CD4-positive, CD25-positive, alpha-beta regulatory T cell (primary cell): ENCODE measurements at regions not wholly inside any gene's neighbourhood (a gene's known extent, or its start where the extent isn't known, plus 50 kb on each side); places are given as distances from the start of the nearest gene placed in this dataset.

Experiments used
- ATAC-seq, 2 donors: fragments of 150-1000 bp; cut with Tn5 transposase; one replicate each; pipeline ENCODE4 v1.10.0; 2021; ENCODE audit warnings: low read depth in 2 of 2, moderate number of reproducible peaks in 2 of 2, moderate library complexity in 1 of 2
- DNase-seq, 3 donors: peaks; one replicate each; pipeline versions ENCODE4 v3.0.0 to v3.0.0-alpha.2; 2012 to 2022; ENCODE audit warnings: mixed read lengths in 1 of 3
- H3K27ac ChIP-seq: one replicate; pipeline ENCODE4 v1.7.0; 2013; ENCODE audit warnings: mild to moderate bottlenecking, low read length; ENCODE audit not compliant: insufficient read depth, poor library complexity, severe bottlenecking
- H3K27me3 ChIP-seq: one replicate; pipeline ENCODE4 v1.7.0; 2013; ENCODE audit warnings: low read length; ENCODE audit not compliant: control insufficient read depth, insufficient read depth
- H3K36me3 ChIP-seq: one replicate; pipeline ENCODE4 v1.7.0; 2013; ENCODE audit warnings: mild to moderate bottlenecking, low read length, moderate library complexity; ENCODE audit not compliant: control insufficient read depth, insufficient read depth
- H3K4me1 ChIP-seq: 2 replicates; pipeline ENCODE4 v1.7.0; 2013; ENCODE audit warnings: mild to moderate bottlenecking, low read length; ENCODE audit not compliant: insufficient read depth, control insufficient read depth, poor library complexity, severe bottlenecking
- H3K4me3 ChIP-seq: one replicate; pipeline ENCODE4 v1.7.0; 2013; ENCODE audit warnings: low read depth, mild to moderate bottlenecking, low read length, moderate library complexity
- H3K9me3 ChIP-seq, 2 experiments: 1 replicate in 1 of 2; 2 replicates in 1 of 2; pipeline ENCODE4 v1.7.0; 2013; ENCODE audit warnings: low read length in 2 of 2, mild to moderate bottlenecking in 1 of 2, moderate library complexity in 1 of 2; ENCODE audit not compliant: control insufficient read depth in 2 of 2
- H3K27ac Mint-ChIP-seq, 3 donors: one replicate each; pipeline ENCODE4 v1.8.0; 2020 to 2022; ENCODE audit warnings: mild to moderate bottlenecking in 3 of 3, mixed read lengths in 3 of 3, moderate library complexity in 2 of 3
- H3K27me3 Mint-ChIP-seq: one replicate; pipeline ENCODE4 v1.8.0; 2022; ENCODE audit warnings: mild to moderate bottlenecking, mixed read lengths
- H3K36me3 Mint-ChIP-seq: one replicate; pipeline ENCODE4 v1.8.0; 2020; ENCODE audit warnings: mixed read lengths
- H3K4me1 Mint-ChIP-seq, 4 donors: one replicate each; pipeline ENCODE4 v1.8.0; 2020 to 2022; ENCODE audit warnings: mixed read lengths in 4 of 4, mild to moderate bottlenecking in 1 of 4
- H3K4me3 Mint-ChIP-seq, 4 donors: one replicate each; pipeline ENCODE4 v1.8.0; 2020 to 2022; ENCODE audit warnings: mild to moderate bottlenecking in 4 of 4, mixed read lengths in 4 of 4, moderate library complexity in 3 of 4
- H3K9me3 Mint-ChIP-seq, 7 donors: one replicate each; pipeline ENCODE4 v1.8.0; 2020 to 2022; ENCODE audit warnings: mixed read lengths in 7 of 7, mild to moderate bottlenecking in 3 of 7, moderate library complexity in 2 of 7

DNA sequence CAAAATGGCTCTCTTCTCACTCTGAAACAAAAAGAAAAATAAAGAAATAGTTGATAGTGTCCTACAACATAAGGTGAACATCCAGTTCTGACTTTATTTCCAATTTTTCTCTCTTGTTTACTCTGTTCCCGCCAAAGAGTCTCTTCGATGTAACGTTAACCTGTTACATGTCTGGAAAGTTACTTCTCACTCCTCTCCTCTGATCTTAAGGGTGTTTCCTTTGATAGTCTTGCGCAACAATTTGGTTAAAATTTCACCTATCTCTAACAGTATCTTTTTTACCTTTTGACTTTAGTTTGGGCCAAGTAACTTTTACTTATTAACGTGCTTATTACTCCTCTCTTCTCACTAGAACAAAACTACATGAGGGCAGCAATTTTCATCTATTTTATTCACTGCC, 1450.2 kb downstream of the BRINP3 start:
- Mint-ChIP-seq H3K27ac (no peak overlapping the region), H3K27me3 (no peaks in the 10 kb centered on the region), H3K36me3 (no peaks in the 10 kb centered on the region)

GRCh38 chr1:189033169-189033568, 1444.5 kb downstream of the BRINP3 start:
- Histone ChIP-seq H3K4me1 (no peaks in the 10 kb centered on the region), H3K27me3 (no peaks in the 10 kb centered on the region), H3K27ac (no peak overlapping the region), H3K9me3 (peaks cover 0 to 4% of the 10 kb centered on the region in 2 experiments), H3K36me3 (no peaks in the 10 kb centered on the region), H3K4me3 (no peak overlapping the region)
- Mint-ChIP-seq H3K36me3 (no peaks in the 10 kb centered on the region), H3K4me3 (no peak overlapping the region), H3K4me1 (no peaks in the 10 kb centered on the region), H3K9me3 (peaks cover 0 to 13% (median 0%) of the 10 kb centered on the region in 7 donors), H3K27me3 (no peaks in the 10 kb centered on the region), H3K27ac (no peak overlapping the region)
- ATAC-seq = no peak
- DNase-seq = no peak

More for the DNA sequence above, 1450.2 kb downstream of the BRINP3 start:
- ATAC-seq (no peak), DNase-seq (no peak)
- no peaks in the 10 kb centered on the region for H3K4me1 ChIP-seq
- no peak overlapping the region for H3K4me3 ChIP-seq
- no peak overlapping the region for H3K4me3 Mint-ChIP-seq
- H3K27me3 ChIP-seq = no peaks in the 10 kb centered on the region
- no peaks in the 10 kb centered on the region for H3K36me3 ChIP-seq
- H3K4me1 Mint-ChIP-seq = no peaks in the 10 kb centered on the region
- H3K27ac ChIP-seq = no peak overlapping the region
- H3K9me3 ChIP-seq = peaks cover 0 to 2% of the 10 kb centered on the region in 2 experiments
- H3K9me3 Mint-ChIP-seq = peaks cover 0 to 19% (median 4%) of the 10 kb centered on the region in 7 donors

- Mint-ChIP-seq H3K9me3 (peaks cover 0 to 9% (median 0%) of the 10 kb centered on the region in 7 donors), H3K27me3 (no peaks in the 10 kb centered on the region), H3K4me1 (no peaks in the 10 kb centered on the region), H3K4me3 (no peak overlapping the region), H3K27ac (no peak overlapping the region), H3K36me3 (no peaks in the 10 kb centered on the region)
- H3K9me3 ChIP-seq = peaks cover 0 to 2% of the 10 kb centered on the region in 2 experiments
- H3K27me3 ChIP-seq = no peaks in the 10 kb centered on the region
- H3K4me3 ChIP-seq = no peak overlapping the region
- no peak overlapping the region for H3K27ac ChIP-seq
- ATAC-seq (no peak), DNase-seq (no peak)
- no peaks in the 10 kb centered on the region for H3K4me1 ChIP-seq
- no peaks in the 10 kb centered on the region for H3K36me3 ChIP-seq
Observed at GRCh38 chr1:189036628-189037027, 1441.0 kb downstream of the BRINP3 start.

DNA sequence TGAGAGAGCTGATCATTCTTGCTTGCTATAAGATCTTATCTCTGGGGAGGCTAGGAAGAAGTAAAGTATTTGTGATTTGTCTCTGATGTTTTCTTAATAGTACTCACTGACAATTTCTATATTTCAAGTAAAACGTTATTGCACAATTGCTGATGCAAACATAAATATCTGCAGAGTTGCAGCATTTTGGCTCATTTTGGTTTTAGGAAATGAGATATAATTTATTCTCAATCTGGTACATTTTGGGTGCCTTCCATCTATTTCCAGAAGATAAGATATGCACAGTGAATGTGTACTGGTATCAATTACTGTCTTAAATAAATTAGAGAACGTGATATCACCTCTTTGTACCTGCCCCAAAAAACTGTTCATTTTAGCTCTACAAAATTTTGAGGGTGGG, 1431.5 kb downstream of the BRINP3 start:
- H3K9me3 Mint-ChIP-seq = peaks cover 0 to 19% (median 5%) of the 10 kb centered on the region in 7 donors
- H3K27ac Mint-ChIP-seq = no peak overlapping the region
- Histone ChIP-seq H3K4me3 (no peak overlapping the region), H3K27me3 (no peaks in the 10 kb centered on the region), H3K9me3 (no peaks in the 10 kb centered on the region), H3K4me1 (no peaks in the 10 kb centered on the region), H3K36me3 (no peaks in the 10 kb centered on the region), H3K27ac (no peak overlapping the region)
- DNase-seq (no peak), ATAC-seq (no peak)
- no peak overlapping the region for H3K4me3 Mint-ChIP-seq
- H3K36me3 Mint-ChIP-seq = no peaks in the 10 kb centered on the region
- H3K27me3 Mint-ChIP-seq = no peaks in the 10 kb centered on the region
- H3K4me1 Mint-ChIP-seq = no peaks in the 10 kb centered on the region

GRCh38 chr1:189084811-189085210, 1392.9 kb downstream of the BRINP3 start:
- Histone ChIP-seq H3K36me3 (no peaks in the 10 kb centered on the region), H3K4me3 (no peak overlapping the region), H3K27me3 (no peaks in the 10 kb centered on the region), H3K27ac (no peak overlapping the region), H3K9me3 (peaks cover 0 to 2% of the 10 kb centered on the region in 2 experiments), H3K4me1 (no peaks in the 10 kb centered on the region)
- DNase-seq (no peak), ATAC-seq (no peak)
- Mint-ChIP-seq H3K36me3 (no peaks in the 10 kb centered on the region), H3K27me3 (no peaks in the 10 kb centered on the region), H3K4me3 (no peak overlapping the region), H3K9me3 (peaks cover 2 to 10% (median 6%) of the 10 kb centered on the region in 7 donors), H3K4me1 (no peaks in the 10 kb centered on the region), H3K27ac (peak overlapping the region in 1 of 3 donors; percentile 3)

- Histone ChIP-seq H3K27ac (no peak overlapping the region), H3K4me3 (no peak overlapping the region), H3K27me3 (no peaks in the 10 kb centered on the region), H3K36me3 (no peaks in the 10 kb centered on the region), H3K4me1 (no peaks in the 10 kb centered on the region), H3K9me3 (no peaks in the 10 kb centered on the region)
- Mint-ChIP-seq H3K4me3 (no peak overlapping the region), H3K36me3 (no peaks in the 10 kb centered on the region), H3K4me1 (no peaks in the 10 kb centered on the region), H3K27ac (no peak overlapping the region), H3K9me3 (peaks cover 0 to 19% (median 5%) of the 10 kb centered on the region in 7 donors), H3K27me3 (no peaks in the 10 kb centered on the region)
- ATAC-seq (no peak), DNase-seq (no peak)
Observed at GRCh38 chr1:189103956-189104355, 1373.7 kb downstream of the BRINP3 start.

DNA sequence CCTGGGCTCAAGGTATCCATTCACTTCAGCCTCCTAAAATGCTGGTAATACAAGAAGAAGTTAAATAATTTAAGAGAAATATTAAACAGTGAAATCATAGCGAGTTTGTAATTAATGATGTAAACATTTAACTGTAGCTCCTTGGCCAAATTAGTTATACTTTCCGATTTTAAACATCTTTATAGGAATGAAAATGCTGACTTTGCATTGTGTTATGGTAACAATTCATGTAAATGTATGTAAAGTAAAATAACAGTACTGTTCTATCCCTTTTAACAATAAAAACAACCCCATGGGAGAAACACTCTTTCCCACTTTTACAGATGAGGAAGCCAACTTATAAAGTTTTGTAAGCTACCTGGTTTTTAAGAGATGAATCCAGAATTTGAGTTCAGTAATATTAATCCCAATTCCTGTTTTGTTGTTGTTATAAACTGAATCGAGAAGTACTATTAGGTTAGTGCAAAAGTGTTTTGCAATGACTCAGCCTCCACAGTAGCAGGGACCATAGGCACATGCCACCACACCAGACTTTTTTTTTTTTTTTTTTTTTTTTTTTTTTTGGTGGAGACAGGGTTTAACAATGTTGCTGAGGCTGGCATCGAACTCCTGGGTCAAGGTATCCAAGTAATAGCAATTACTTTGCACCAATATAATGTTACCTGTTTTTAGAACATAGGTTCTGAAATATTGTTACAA, 1360.4 kb downstream of the BRINP3 start:
- DNase-seq (no peak), ATAC-seq (no peak)
- H3K36me3 Mint-ChIP-seq = no peaks in the 10 kb centered on the region
- Histone ChIP-seq H3K36me3 (no peaks in the 10 kb centered on the region), H3K4me1 (no peaks in the 10 kb centered on the region), H3K4me3 (no peak overlapping the region), H3K27me3 (no peaks in the 10 kb centered on the region), H3K9me3 (no peaks in the 10 kb centered on the region), H3K27ac (no peak overlapping the region)
- H3K27me3 Mint-ChIP-seq = no peaks in the 10 kb centered on the region
- no peak overlapping the region for H3K4me3 Mint-ChIP-seq
- H3K4me1 Mint-ChIP-seq = no peaks in the 10 kb centered on the region
- H3K9me3 Mint-ChIP-seq = peaks cover 0 to 8% (median 2%) of the 10 kb centered on the region in 7 donors
- H3K27ac Mint-ChIP-seq = no peak overlapping the region

GRCh38 chr1:189121941-189122340, 1355.7 kb downstream of the BRINP3 start:
- Mint-ChIP-seq H3K4me3 (no peak overlapping the region), H3K36me3 (no peaks in the 10 kb centered on the region), H3K9me3 (peaks cover 1 to 15% (median 7%) of the 10 kb centered on the region in 7 donors), H3K27me3 (no peaks in the 10 kb centered on the region), H3K4me1 (no peaks in the 10 kb centered on the region), H3K27ac (no peak overlapping the region)
- Histone ChIP-seq H3K4me1 (no peaks in the 10 kb centered on the region), H3K36me3 (no peaks in the 10 kb centered on the region), H3K4me3 (no peak overlapping the region), H3K27ac (no peak overlapping the region), H3K27me3 (no peaks in the 10 kb centered on the region), H3K9me3 (peaks cover 2 to 4% of the 10 kb centered on the region in 2 experiments)
- DNase-seq = no peak
- no peak for ATAC-seq
